H1 (cell line): ENCODE measurements at regions not wholly inside any gene's neighbourhood (a gene's known extent, or its start where the extent isn't known, plus 50 kb on each side); places are given as distances from the start of the nearest gene placed in this dataset.

Experiments used
- BCL11A ChIP-seq, 2 experiments: IDR thresholded peaks; one replicate each; pipeline ENCODE4 v1.6.1; 2011; ENCODE audit warnings: low read depth in 2 of 2, low read length in 2 of 2, mild to moderate bottlenecking in 2 of 2
- EZH2 ChIP-seq: fragments of 200-600 bp; sonication (generic); IDR thresholded peaks from 2 replicates; pipeline ENCODE4 v1.7.1; 2012; ENCODE audit warnings: low read depth, mild to moderate bottlenecking, moderate library complexity, low read length, inconsistent platforms; ENCODE audit not compliant: severe bottlenecking
- FOSL1 ChIP-seq: IDR thresholded peaks from 2 replicates; pipeline ENCODE4 v1.6.1; 2011; ENCODE audit warnings: mild to moderate bottlenecking, low read depth, low read length, moderate library complexity; ENCODE audit not compliant: insufficient read depth
- MAFK ChIP-seq: IDR thresholded peaks from 2 replicates; pipeline ENCODE4 v1.6.1; 2012; ENCODE audit warnings: low read depth, mild to moderate bottlenecking, improper control_type of control experiment, low read length
- POLR2A ChIP-seq, 2 experiments: IDR thresholded peaks; 1 replicate in 1 of 2; 2 replicates in 1 of 2; pipeline ENCODE4 v1.6.1; 2011; ENCODE audit warnings: low read depth in 2 of 2, low read length in 2 of 2, mild to moderate bottlenecking in 2 of 2; ENCODE audit errors: control extremely low read depth in 1 of 2

GRCh38 chr7:23969443-23969842 lies 259.4 kb downstream of the STK31 start:
- TF ChIP-seq MAFK (no peak), POLR2A (IDR thresholded peaks at IDR 0.05; ENCODE audit: control extremely low read depth in 1 of 2, low read depth in 2 of 2, low read length in 2 of 2) (no peak), FOSL1 (no peak), BCL11A (IDR thresholded peaks at IDR 0.05; ENCODE audit: low read depth in 2 of 2, low read length in 2 of 2) (no peak), EZH2 (no peak)
